GM21367 (cell line): ENCODE measurements at regions not wholly inside any gene's neighbourhood (a gene's known extent, or its start where the extent isn't known, plus 50 kb on each side); places are given as distances from the start of the nearest gene placed in this dataset.

ENCODE experiments used
- ATAC-seq: cut with Tn5 transposase; IDR thresholded peaks from one replicate; pipeline ENCODE4 v1.9.1; 2021; ENCODE audit not compliant: unreplicated experiment

DNA sequence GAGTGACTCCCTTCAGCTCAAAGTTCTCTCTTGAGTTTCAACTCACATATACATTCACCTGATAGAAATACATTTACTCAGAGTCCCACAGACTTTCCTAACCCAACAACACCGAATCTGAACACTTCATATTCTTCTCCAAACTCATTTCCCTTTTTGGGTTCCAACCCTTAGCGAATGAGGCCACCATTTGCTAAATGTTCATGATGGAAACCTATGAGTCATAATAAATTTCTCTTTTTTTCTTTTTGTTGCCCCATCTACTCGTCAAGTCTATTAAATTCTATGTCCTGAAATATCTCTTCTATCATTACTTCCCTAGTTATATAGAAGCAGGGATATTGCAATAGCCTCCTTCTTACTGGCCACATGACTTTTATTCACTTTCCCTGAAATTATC lies 100.1 kb downstream of the HLX start:
- ATAC-seq: no peak

DNA sequence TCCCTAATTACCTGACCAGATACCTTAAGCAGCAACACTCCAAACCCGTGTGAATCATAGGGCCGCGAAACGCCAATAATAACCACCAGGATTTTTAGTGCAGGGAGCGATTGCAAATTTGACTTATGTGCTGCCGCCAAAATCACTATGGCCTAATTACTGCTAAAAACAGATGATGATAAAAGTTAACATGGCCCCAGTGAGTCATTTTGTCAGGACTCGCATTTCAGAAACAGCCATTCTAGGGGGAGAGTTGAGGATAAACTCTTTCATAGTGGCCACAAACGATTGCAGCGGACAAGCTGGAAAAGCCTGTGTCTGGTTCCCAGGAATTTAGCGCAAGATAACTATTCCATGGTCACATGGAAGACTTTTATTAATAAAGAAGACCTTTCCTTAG lies 103.4 kb downstream of the HLX start:
- no peak for ATAC-seq

DNA sequence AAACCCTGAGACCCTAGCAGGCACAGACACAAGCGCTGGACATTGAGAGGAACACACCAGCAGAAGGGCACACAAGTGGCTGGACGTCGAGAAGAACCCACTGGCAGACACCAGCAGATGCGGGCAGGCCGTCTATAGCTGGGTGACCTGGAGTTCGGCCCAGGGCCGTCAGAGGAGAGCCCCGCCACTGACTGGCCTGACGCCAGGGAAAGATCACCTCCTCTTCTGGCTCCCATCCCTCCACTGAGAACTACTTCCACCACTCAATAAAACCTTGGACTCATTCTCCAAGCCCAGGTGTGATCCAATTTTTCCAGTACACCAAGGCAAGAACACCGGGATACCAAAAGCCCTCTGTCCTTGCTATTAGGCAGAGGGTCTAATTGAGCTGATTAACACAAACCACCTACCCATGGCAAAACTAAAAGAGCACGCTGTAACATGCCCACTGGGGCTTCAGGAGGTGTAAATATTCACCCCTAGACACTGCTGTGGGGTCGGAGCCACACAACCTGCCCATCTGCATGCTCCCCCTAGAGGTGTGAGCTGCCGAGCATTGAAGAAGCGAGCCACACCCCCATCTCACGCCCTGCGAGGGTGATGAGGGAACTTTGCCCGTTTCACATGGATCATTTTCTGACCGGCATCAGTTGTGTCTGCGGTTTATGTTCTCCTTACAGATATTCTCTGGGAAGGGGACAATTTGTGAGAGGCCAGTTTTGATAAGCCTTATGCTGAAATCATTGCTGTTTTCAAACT lies 104.8 kb downstream of the HLX start:
- no peak for ATAC-seq

DNA sequence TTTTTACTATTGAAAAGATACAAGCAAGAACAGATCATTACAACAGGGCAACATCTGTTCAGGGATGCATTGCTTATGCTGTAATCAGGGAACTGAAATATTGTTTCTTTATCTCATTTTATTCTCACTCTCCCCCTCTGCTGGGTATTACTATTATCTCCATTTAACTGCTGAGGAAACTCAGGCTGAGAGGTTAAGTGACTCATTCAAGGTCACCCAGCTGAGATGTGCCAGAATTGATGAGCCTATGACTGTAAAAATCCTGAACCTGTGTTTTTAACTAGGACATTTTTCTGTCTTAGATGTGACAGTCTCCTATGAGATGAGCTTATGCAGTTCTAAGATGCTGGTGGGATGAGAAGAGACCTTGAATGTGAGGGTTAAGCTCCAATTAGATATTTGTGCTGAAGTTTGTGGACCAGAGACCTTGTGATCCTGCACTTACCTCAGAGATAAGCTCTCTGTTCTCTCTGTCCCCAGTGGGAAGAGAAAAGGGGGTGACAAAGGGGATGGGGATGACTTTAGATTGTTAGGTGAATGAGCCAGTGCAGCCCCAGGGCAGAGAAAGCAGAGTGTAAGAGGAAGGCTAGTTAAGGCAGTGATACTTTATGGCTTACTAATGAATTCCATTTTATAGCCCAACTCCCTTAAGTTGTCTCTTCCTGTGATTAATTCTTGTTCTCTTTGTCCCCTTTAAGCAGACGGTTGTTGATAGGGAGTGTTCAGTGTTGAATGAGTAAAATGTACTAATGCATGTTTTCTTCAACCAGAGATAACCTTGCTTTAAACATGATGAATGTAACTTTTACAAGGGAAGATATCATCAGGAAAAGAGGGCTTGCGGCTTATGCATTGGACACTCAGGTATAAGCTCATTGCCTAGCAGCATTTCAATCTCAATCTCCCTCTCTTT lies 111.4 kb downstream of the HLX start:
- ATAC-seq: no peak

- no peak for ATAC-seq
Measured at GRCh38 chr1:220991506-220991905, 112.3 kb downstream of the HLX start.

GRCh38 chr1:220991959-220992704 lies 112.9 kb downstream of the HLX start:
- ATAC-seq: no peak

GRCh38 chr1:220992705-220993052 lies 113.4 kb downstream of the HLX start:
- ATAC-seq: no peak

DNA sequence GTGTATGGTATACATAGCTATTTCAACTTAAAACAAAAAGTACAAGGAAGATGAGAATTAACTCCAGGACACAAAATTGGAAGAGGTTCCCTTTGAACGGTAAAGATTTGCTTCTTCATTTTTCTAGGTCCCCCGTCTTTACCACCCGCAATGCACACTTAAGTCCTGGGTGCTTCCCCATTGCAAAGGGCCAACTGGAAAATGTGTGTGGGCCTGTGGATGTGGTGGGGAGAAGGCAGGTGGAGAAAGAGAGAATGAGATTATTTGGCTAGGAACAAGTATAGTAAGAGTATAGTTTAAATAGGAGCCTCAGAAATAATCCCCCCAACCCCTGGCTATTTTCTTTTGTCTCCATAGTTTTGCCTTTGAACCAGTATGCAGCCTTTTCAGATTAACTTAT lies 115.4 kb downstream of the HLX start:
- no peak for ATAC-seq

- no peak for ATAC-seq
Measured at GRCh38 chr1:220997791-220998190, 118.5 kb downstream of the HLX start.

DNA sequence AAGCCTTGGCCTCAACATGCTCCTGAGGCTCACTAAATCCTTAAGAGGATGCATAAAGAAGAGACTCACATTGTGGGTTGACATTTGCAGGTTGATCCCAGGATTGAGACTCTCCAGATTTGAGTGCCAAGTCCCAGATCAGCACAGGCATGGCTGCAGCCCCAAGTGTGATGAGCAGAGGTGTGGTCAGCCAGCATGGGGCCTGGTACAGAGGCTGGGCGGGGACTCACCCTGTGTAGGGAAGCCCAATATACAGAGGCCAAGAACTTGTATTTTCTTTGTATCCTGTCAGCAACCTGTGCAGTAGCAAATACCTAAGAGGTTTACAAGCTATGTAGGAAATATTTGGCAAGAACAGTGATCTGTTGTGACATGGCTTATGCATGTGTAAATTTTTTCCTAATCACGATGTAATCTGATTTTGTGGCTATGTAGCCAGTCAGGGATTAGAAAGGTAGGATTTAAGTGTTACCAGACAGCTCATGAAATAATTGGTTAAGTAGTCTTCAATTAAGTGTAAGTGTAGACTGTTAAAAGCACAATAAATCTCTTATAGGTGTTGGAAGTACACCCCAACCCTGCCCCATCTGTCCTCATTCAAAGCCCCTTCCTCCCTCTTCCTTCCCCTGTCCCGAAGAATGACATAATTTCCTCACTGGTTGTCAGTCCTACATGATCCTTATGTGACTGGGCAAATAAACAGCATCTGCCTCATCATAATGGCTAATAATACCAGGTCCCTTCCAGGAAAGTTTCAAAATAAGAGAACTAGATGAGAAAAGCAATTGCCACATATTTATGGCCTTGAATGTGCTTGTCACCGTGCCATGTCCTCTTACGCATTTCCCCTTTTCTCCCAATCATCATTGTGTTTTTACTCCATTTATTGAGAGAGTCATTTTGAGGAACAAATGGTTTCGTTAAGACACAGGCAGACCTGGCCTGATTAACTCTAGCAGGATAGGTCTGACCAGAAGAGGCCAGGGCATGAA lies 120.9 kb downstream of the HLX start:
- ATAC-seq: no peak

- no peak for ATAC-seq
Measured at GRCh38 chr1:221001167-221001566, 121.9 kb downstream of the HLX start.

DNA sequence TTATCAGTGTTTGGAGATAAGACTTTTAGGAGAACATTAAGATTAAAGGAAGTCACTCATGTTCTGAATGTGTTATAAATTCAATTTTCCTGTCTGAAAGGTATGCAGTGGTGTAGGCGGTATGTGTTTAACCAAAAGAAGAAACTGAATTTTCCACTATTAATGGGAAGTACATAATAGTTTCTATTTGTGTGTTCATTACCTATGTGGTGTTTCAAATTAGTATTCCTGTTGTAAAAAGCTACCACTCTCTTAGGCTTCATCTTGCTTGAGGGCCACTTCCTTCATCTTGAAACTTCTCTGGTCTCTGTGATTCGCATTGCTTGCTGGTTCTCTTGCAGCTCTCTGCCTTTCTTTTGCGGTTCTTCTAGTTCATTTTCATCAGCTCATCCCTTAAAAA lies 123.4 kb downstream of the HLX start:
- ATAC-seq: no peak

- no peak for ATAC-seq
Measured at GRCh38 chr1:221011145-221011544, 131.9 kb downstream of the HLX start.

DNA sequence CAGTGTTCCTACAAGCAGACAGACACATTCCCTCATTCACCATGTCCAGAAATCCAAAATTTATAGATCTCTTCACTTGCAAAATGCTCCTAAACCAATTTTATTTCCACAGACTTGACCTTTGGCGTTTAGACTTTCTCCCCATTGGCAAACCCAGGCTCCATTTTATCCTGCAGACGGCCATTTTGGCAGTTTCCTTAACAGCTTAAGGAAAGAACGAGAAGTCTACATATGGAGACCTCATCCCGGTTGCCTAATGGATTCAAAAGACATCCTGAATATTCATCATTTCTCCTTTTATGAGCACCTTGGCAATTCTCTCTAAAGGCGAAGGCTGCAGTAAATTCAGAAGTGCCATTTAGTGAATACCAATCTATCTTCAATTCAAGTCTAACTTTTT lies 132.9 kb downstream of the HLX start:
- ATAC-seq: no peak

- no peak for ATAC-seq
Measured at GRCh38 chr1:221013691-221014660, 134.7 kb downstream of the HLX start.

DNA sequence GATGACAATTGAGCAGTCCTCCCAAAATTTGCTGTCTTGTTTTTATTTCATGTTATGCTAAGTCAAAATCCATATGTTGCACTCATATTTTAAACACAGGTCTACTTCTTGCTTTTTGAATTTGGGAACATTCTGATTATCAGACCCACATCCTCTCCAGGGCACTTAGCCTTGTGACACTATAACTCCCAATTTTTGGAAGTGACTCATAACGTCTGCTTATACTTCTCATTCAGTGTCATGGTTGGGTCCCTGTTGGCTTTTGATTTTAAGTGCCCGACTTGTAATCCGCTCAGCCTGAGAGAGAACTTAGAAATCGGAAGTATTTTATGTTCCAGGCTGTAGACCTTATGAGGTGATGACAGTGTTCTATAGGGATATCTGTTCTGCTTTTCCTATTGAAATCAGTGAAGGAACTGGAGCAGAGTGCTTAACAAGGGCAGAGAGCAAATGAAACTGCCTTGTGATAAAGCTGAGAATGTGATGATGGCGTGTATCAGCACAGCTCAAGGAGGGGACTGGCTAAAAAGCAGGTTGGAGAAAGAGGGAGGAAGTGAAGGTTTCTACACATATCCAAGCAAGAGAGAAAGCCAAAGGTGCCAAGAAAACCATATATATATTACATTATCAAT lies 136.0 kb downstream of the HLX start:
- ATAC-seq: no peak

DNA sequence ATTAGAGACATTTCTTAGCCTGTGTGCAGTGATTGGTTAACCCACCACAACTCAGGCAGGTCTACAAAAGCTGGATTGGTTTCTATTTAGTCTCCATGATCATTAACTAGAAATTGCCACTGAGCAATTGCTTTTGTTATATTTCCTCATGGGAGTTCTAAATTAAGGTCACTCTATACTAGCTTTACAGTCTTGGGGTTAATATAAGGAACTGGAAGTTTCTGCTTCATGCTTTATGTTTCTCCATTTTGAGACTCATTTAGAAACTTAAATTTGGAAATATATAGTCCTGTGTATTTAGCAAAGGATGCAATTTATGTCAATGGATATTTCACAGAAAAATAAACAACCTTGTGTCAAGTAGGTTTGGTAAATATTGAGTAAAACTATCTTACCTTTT lies 137.5 kb downstream of the HLX start:
- no peak for ATAC-seq

DNA sequence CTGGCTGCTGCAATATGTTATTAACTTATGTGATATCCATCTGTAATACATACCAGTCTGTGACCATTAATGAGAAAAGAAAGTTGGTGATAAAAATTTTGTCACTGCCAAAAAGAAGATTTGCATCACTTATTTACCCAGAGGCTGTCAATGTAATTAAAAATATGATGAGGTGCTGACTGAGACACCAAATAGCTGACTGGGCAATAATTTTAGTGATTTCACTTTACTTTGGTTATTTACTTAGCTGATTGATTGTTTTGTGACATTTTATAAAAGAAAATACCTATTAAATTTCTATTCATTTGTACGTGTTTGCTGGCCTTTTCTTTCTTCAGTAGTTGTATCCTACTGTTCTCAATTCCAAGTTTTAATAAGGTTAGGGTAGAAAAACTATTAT lies 139.2 kb downstream of the HLX start:
- ATAC-seq: no peak

- ATAC-seq: no peak
Measured at GRCh38 chr1:221022331-221022730, 143.1 kb downstream of the HLX start.
